ENCODE measurements at regions not wholly inside any gene's neighbourhood (a gene's known extent, or its start where the extent isn't known, plus 50 kb on each side); places are given as distances from the start of the nearest gene placed in this dataset.

DNA sequence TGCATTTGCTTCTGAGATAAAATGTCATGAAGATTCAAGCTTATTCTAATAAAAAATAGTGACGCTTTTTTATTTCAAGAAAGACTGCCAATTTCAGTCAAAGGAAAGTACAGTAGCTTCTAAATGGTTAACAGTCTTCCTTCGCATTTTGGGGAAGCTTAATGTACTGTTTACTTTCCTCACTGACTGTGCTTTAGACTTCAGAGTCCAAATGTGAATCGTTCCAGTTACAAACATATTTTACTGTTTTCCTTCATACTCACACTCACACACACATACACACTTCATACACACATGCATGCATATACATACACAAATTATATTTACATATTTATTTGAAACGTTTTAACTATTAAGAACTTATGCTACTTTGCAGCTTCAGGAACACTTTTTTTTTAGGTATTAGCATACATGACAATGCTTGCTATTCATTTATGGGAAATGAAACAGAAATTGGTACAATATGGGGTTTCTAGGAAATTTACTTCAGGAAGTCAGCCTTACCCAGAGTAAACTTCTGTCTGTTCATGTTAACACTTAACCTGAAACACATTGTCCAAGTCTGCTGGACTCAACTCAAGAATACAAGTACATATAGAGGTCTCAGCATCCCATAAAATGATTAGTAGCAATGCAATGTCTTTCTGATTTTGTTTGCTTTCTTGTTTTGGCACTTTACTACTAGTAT lies 145.4 kb downstream of the RPS12 start:
- TF ChIP-seq EP300 (IDR thresholded peaks at IDR 0.05): no peak
- TF ChIP-seq, protein P1, sequence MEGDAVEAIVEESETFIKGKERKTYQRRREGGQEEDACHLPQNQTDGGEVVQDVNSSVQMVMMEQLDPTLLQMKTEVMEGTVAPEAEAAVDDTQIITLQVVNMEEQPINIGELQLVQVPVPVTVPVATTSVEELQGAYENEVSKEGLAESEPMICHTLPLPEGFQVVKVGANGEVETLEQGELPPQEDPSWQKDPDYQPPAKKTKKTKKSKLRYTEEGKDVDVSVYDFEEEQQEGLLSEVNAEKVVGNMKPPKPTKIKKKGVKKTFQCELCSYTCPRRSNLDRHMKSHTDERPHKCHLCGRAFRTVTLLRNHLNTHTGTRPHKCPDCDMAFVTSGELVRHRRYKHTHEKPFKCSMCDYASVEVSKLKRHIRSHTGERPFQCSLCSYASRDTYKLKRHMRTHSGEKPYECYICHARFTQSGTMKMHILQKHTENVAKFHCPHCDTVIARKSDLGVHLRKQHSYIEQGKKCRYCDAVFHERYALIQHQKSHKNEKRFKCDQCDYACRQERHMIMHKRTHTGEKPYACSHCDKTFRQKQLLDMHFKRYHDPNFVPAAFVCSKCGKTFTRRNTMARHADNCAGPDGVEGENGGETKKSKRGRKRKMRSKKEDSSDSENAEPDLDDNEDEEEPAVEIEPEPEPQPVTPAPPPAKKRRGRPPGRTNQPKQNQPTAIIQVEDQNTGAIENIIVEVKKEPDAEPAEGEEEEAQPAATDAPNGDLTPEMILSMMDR (IDR thresholded peaks at IDR 0.05): no peak
